OCI-LY1 (cell line): ENCODE measurements at regions not wholly inside any gene's neighbourhood (a gene's known extent, or its start where the extent isn't known, plus 50 kb on each side); places are given as distances from the start of the nearest gene placed in this dataset.

Source experiments
- H2AFZ ChIP-seq: fragments of 200-600 bp; sonication (generic), shearing (Covaris generic); 2 replicates; pipeline ENCODE4 v1.6.0; 2014; ENCODE audit warnings: antibody characterized with exemption, mild to moderate bottlenecking, low read length
- H3F3A ChIP-seq: fragments of 200-600 bp; sonication (generic), shearing (Covaris generic); 2 replicates; pipeline ENCODE4 v1.6.0; 2014; ENCODE audit warnings: mild to moderate bottlenecking, antibody characterized with exemption, low read length, moderate library complexity; ENCODE audit not compliant: insufficient read depth
- H3K27ac ChIP-seq: fragments of 200-600 bp; sonication (generic); 2 replicates; pipeline ENCODE4 v1.5.1; 2014; ENCODE audit warnings: low read length, mixed run types, mild to moderate bottlenecking, low read depth; ENCODE audit not compliant: poor library complexity, severe bottlenecking
- H3K27me3 ChIP-seq: fragments of 200-600 bp; sonication (generic); 2 replicates; pipeline ENCODE4 v1.6.0; 2014; ENCODE audit warnings: antibody characterized with exemption, mild to moderate bottlenecking, low read length, moderate library complexity; ENCODE audit not compliant: insufficient read depth
- H3K36me3 ChIP-seq: fragments of 200-600 bp; sonication (generic); 2 replicates; pipeline ENCODE4 v1.6.1; 2014; ENCODE audit warnings: mild to moderate bottlenecking, antibody characterized with exemption, low read length, moderate library complexity, mixed read lengths; ENCODE audit not compliant: insufficient read depth
- H3K4me1 ChIP-seq: fragments of 200-600 bp; sonication (generic); 2 replicates; pipeline ENCODE4 v1.5.1; 2014; ENCODE audit warnings: mild to moderate bottlenecking, low read length, moderate library complexity; ENCODE audit not compliant: insufficient read depth, severe bottlenecking
- H3K4me2 ChIP-seq: fragments of 200-600 bp; sonication (generic), shearing (Covaris generic); 2 replicates; pipeline ENCODE4 v1.6.1; 2014; ENCODE audit warnings: low read length
- H3K4me3 ChIP-seq: fragments of 200-600 bp; sonication (generic); 2 replicates; pipeline ENCODE4 v1.5.1; 2014; ENCODE audit warnings: low read length, low read depth, mild to moderate bottlenecking, mixed read lengths; ENCODE audit not compliant: poor library complexity, severe bottlenecking
- H3K79me2 ChIP-seq: fragments of 200-600 bp; shearing (Covaris generic); 2 replicates; pipeline ENCODE4 v1.6.1; 2016; ENCODE audit warnings: mixed run types, low read length, mixed read lengths; ENCODE audit not compliant: insufficient read depth
- H3K9ac ChIP-seq: fragments of 200-600 bp; sonication (generic), shearing (Covaris generic); 2 replicates; pipeline ENCODE4 v1.6.1; 2014; ENCODE audit warnings: mild to moderate bottlenecking, low read length, mixed read lengths
- H3K9me2 ChIP-seq: fragments of 200-600 bp; sonication (generic), shearing (Covaris generic); 2 replicates; pipeline ENCODE4 v1.6.1; 2014; ENCODE audit warnings: low read depth, mild to moderate bottlenecking, low read length, mixed read lengths
- H3K9me3 ChIP-seq: fragments of 200-600 bp; shearing (Covaris generic); 2 replicates; pipeline ENCODE4 v1.6.1; 2014; ENCODE audit warnings: low read length, mixed read lengths
- H4K20me1 ChIP-seq: fragments of 200-600 bp; sonication (generic), shearing (Covaris generic); 2 replicates; pipeline ENCODE4 v1.6.0; 2016; ENCODE audit warnings: mild to moderate bottlenecking, low read length; ENCODE audit not compliant: insufficient read depth
- EZH2 ChIP-seq: fragments of 200-600 bp; sonication (generic), shearing (Covaris generic); IDR thresholded peaks from 2 replicates; pipeline ENCODE4 v1.8.0; 2017; ENCODE audit warnings: borderline replicate concordance, mixed run types, mild to moderate bottlenecking, antibody characterized with exemption, low read length, moderate library complexity, mixed read lengths
- TF ChIP-seq, protein P1 (sequence below): fragments of 200-600 bp; sonication (generic), shearing (Covaris generic); IDR thresholded peaks from 2 replicates; pipeline ENCODE4 v1.5.1; 2017; ENCODE audit warnings: mild to moderate bottlenecking, antibody characterized with exemption, low read length, moderate library complexity, mixed read lengths

DNA sequence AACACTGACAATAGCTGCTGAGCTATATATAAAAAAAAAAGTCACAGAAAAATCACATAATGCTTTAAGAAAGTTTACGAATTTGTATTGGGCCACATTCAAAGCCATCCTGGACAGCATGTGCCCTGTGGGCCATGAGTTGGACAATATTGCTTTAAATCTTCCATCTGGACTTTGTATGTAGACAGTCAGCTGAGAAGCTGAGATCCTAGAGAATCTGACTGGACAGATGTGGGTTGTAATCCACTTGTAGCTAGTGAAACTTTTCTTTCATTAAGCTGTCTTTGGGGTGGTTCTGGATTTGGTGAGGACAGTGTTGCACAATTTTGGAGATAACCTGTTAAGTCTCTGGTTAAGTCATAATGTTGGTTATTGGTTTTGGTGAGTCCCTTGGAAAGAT, 824.5 kb downstream of the CCSER2 start:
- Histone ChIP-seq H2AFZ (no peak overlapping the region), H3F3A (no peaks in the 10 kb centered on the region), H3K9me2 (no peaks in the 10 kb centered on the region), H3K9ac (no peak overlapping the region), H3K27me3 (no peaks in the 10 kb centered on the region), H3K4me3 (no peak overlapping the region), H3K27ac (no peak overlapping the region), H4K20me1 (no peaks in the 10 kb centered on the region), H3K79me2 (no peaks in the 10 kb centered on the region), H3K4me2 (no peak overlapping the region), H3K36me3 (no peaks in the 10 kb centered on the region), H3K9me3 (no peaks in the 10 kb centered on the region), H3K4me1 (no peaks in the 10 kb centered on the region)
- TF ChIP-seq, protein P1, sequence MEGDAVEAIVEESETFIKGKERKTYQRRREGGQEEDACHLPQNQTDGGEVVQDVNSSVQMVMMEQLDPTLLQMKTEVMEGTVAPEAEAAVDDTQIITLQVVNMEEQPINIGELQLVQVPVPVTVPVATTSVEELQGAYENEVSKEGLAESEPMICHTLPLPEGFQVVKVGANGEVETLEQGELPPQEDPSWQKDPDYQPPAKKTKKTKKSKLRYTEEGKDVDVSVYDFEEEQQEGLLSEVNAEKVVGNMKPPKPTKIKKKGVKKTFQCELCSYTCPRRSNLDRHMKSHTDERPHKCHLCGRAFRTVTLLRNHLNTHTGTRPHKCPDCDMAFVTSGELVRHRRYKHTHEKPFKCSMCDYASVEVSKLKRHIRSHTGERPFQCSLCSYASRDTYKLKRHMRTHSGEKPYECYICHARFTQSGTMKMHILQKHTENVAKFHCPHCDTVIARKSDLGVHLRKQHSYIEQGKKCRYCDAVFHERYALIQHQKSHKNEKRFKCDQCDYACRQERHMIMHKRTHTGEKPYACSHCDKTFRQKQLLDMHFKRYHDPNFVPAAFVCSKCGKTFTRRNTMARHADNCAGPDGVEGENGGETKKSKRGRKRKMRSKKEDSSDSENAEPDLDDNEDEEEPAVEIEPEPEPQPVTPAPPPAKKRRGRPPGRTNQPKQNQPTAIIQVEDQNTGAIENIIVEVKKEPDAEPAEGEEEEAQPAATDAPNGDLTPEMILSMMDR: no peak
- no peak for TF ChIP-seq EZH2

- H3K9me3 ChIP-seq: no peaks in the 10 kb centered on the region
- no peaks in the 10 kb centered on the region for H3K79me2 ChIP-seq
- no peaks in the 10 kb centered on the region for H4K20me1 ChIP-seq
- H3K36me3 ChIP-seq: no peaks in the 10 kb centered on the region
- TF ChIP-seq, protein P1: no peak
- no peak for TF ChIP-seq EZH2
- no peaks in the 10 kb centered on the region for H3K9me2 ChIP-seq
- no peak overlapping the region for H3K27ac ChIP-seq
- no peak overlapping the region for H3K4me2 ChIP-seq
- no peaks in the 10 kb centered on the region for H3K4me1 ChIP-seq
- H3K27me3 ChIP-seq: no peaks in the 10 kb centered on the region
- no peaks in the 10 kb centered on the region for H3F3A ChIP-seq
- no peak overlapping the region for H2AFZ ChIP-seq
- H3K9ac ChIP-seq: no peak overlapping the region
- no peak overlapping the region for H3K4me3 ChIP-seq
These were observed 828.8 kb downstream of the CCSER2 start for GRCh38 chr10:85157206-85157605.

DNA sequence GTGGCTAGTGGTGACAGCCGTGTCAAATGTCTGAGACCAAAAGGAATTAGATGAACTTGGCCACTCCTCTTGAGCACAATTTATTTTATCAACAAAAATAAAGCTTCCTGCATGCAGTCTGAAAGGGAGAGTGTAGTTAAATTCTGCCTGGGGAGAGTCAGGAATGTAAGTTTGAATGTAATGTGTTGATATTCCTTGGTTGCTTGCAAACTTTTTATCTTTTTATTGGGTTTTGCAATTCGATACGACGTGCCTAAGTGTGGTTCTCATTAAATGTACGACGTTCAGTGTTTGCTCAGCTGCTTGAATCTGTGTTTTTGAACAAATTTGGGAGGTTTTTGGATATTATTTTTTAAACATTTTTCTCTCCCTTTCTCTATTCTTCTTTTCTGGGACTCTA, 839.9 kb downstream of the CCSER2 start:
- H3F3A ChIP-seq: no peaks in the 10 kb centered on the region
- H3K4me2 ChIP-seq: no peak overlapping the region
- TF ChIP-seq EZH2: no peak
- TF ChIP-seq, protein P1: no peak
- no peak overlapping the region for H3K27ac ChIP-seq
- H3K4me1 ChIP-seq: no peaks in the 10 kb centered on the region
- no peaks in the 10 kb centered on the region for H4K20me1 ChIP-seq
- no peaks in the 10 kb centered on the region for H3K9me2 ChIP-seq
- no peak overlapping the region for H3K4me3 ChIP-seq
- no peaks in the 10 kb centered on the region for H3K9me3 ChIP-seq
- no peak overlapping the region for H2AFZ ChIP-seq
- H3K79me2 ChIP-seq: no peaks in the 10 kb centered on the region
- no peak overlapping the region for H3K9ac ChIP-seq
- H3K27me3 ChIP-seq: no peaks in the 10 kb centered on the region
- no peaks in the 10 kb centered on the region for H3K36me3 ChIP-seq
